HepG2 (cell line): ENCODE measurements at regions not wholly inside any gene's neighbourhood (a gene's known extent, or its start where the extent isn't known, plus 50 kb on each side); places are given as distances from the start of the nearest gene placed in this dataset.

Source experiments
- ATAC-seq: fragments of 200-7000 bp; cut with Tn5 transposase; 3 replicates; pipeline ENCODE4 v1.9.1; 2020; ENCODE audit warnings: mild to moderate bottlenecking, moderate library complexity
- BruUV-seq: library from RNA; stranded (reverse); fragments of 400-500 nt; replicated peaks from 2 replicates; lab custom pipeline; 2021; lab: Mats Ljungman, UMichigan
- CTCF ChIA-PET: fragments of 300-600 bp; formaldehyde crosslinking; extraction: SDS; loops from one replicate; lab custom pipeline; 2021; ENCODE audit warnings: low total read pairs, inconsistent platforms, low intra/inter-chr PET ratio; lab: Yijun Ruan, JAX
- POLR2A ChIA-PET: fragments of 350-600 bp; sonication (Branson Sonifier 250); formaldehyde crosslinking; loops from one replicate; lab custom pipeline; 2020; ENCODE audit warnings: antibody characterized with exemption, inconsistent platforms; lab: Yijun Ruan, JAX
- DNase-seq: peaks from one replicate; pipeline ENCODE4 v3.0.0-alpha.2; 2015; ENCODE audit warnings: low spot score
- FAIRE-seq: peaks from 3 replicates; lab custom pipeline; 2011; peaks lifted over from hg19 to GRCh38; lab: Jason Lieb, UNC
- H2AFZ ChIP-seq: one replicate; pipeline ENCODE4 v1.6.1; 2011; ENCODE audit warnings: low read length, inconsistent platforms
- H3K27ac ChIP-seq: fragments of 300-600 bp; 3 replicates; pipeline ENCODE4 v1.8.0; 2011; ENCODE audit warnings: mixed run types, mild to moderate bottlenecking, mixed read lengths, low read length, inconsistent platforms; ENCODE audit not compliant: insufficient read depth; ENCODE audit errors: extremely low read length
- H3K27me3 ChIP-seq, 2 experiments: fragments of 200-600 bp in 1 of 2; 2 replicates in 1 of 2; 3 replicates in 1 of 2; pipeline versions ENCODE4 v1.6.0 to v1.8.0; 2011; ENCODE audit warnings: low read length in 2 of 2, mild to moderate bottlenecking in 2 of 2, moderate library complexity in 2 of 2, inconsistent platforms in 1 of 2; ENCODE audit not compliant: insufficient read depth in 2 of 2, control insufficient read depth in 1 of 2
- H3K36me3 ChIP-seq, 2 experiments: fragments of 200-600 bp in 1 of 2; replicated peaks in 1 of 2; 2 replicates in 1 of 2; 3 replicates in 1 of 2; pipeline versions ENCODE4 v1.5.1 to v1.8.0; 2011; ENCODE audit warnings: low read length in 2 of 2, inconsistent platforms in 1 of 2; ENCODE audit not compliant: insufficient read depth in 2 of 2, control insufficient read depth in 1 of 2
- H3K4me1 ChIP-seq: 2 replicates; pipeline ENCODE4 v1.5.1; 2012; ENCODE audit warnings: low read length, inconsistent platforms; ENCODE audit not compliant: insufficient read depth
- H3K4me2 ChIP-seq: 2 replicates; pipeline ENCODE4 v1.6.0; 2011; ENCODE audit warnings: low read depth, low read length, inconsistent platforms
- H3K4me3 ChIP-seq, 3 experiments: fragments of 200-600 bp in 1 of 3; sonication (generic), shearing (Covaris generic) in 1 of 3; replicated peaks in 1 of 3; 2 replicates each; pipeline ENCODE4 v1.5.1; 2011 to 2016; ENCODE audit warnings: low read length in 3 of 3, inconsistent platforms in 2 of 3, low read depth in 2 of 3, mild to moderate bottlenecking in 2 of 3, control low read depth in 1 of 3, mixed read lengths in 1 of 3; ENCODE audit not compliant: insufficient read depth in 1 of 3
- H3K79me2 ChIP-seq: one replicate; pipeline ENCODE4 v1.6.1; 2011; ENCODE audit warnings: low read length, inconsistent platforms; ENCODE audit not compliant: insufficient read depth
- H3K9ac ChIP-seq: 2 replicates; pipeline ENCODE4 v1.6.0; 2011; ENCODE audit warnings: mild to moderate bottlenecking, low read depth, low read length, inconsistent platforms; ENCODE audit not compliant: insufficient read depth
- H3K9me3 ChIP-seq: 2 replicates; pipeline ENCODE4 v1.5.1; 2012; ENCODE audit warnings: mild to moderate bottlenecking, low read length
- H4K20me1 ChIP-seq: 2 replicates; pipeline ENCODE4 v1.6.0; 2011; ENCODE audit warnings: inconsistent platforms, mild to moderate bottlenecking, low read length, moderate library complexity; ENCODE audit not compliant: insufficient read depth
- BCL3 ChIP-seq: sonication (generic); formaldehyde crosslinking; IDR thresholded peaks from 2 replicates; pipeline ENCODE4 v1.5.1; 2020; ENCODE audit warnings: mild to moderate bottlenecking, missing genetic modification reagents, moderate library complexity
- FOXO1 ChIP-seq: sonication (generic); formaldehyde crosslinking; IDR thresholded peaks from 2 replicates; pipeline ENCODE4 v1.4.0; 2020; ENCODE audit warnings: missing genetic modification reagents
- FOXP4 ChIP-seq: sonication (generic); formaldehyde crosslinking; IDR thresholded peaks from 2 replicates; pipeline ENCODE4 v1.4.0; 2020; ENCODE audit warnings: missing genetic modification reagents
- FUBP1 ChIP-seq: sonication (generic); formaldehyde crosslinking; IDR thresholded peaks from 2 replicates; pipeline ENCODE4 v1.5.1; 2020; ENCODE audit warnings: missing genetic modification reagents, mild to moderate bottlenecking, borderline replicate concordance
- HOMEZ ChIP-seq: IDR thresholded peaks from 2 replicates; pipeline ENCODE4 v1.6.1; 2016; ENCODE audit warnings: low read depth
- ISL2 ChIP-seq: sonication (generic); formaldehyde crosslinking; IDR thresholded peaks from 2 replicates; pipeline ENCODE4 v1.5.0; 2020; ENCODE audit warnings: missing genetic modification reagents
- MIER3 ChIP-seq: IDR thresholded peaks from 2 replicates; pipeline ENCODE4 v1.6.1; 2016; ENCODE audit warnings: missing compliant biosample characterization, borderline replicate concordance
- MTA1 ChIP-seq: sonication (generic); formaldehyde crosslinking; IDR thresholded peaks from 2 replicates; pipeline ENCODE4 v1.4.0; 2020; ENCODE audit warnings: missing genetic modification reagents, mild to moderate bottlenecking, borderline replicate concordance
- MXD1 ChIP-seq: sonication (generic); formaldehyde crosslinking; IDR thresholded peaks from 2 replicates; pipeline ENCODE4 v1.4.0; 2020; ENCODE audit warnings: mild to moderate bottlenecking, missing genetic modification reagents
- PHF20 ChIP-seq: sonication (generic); formaldehyde crosslinking; IDR thresholded peaks from 2 replicates; pipeline ENCODE4 v1.5.0; 2020; ENCODE audit warnings: mild to moderate bottlenecking, missing genetic modification reagents
- PLSCR1 ChIP-seq: sonication (generic); formaldehyde crosslinking; IDR thresholded peaks from 2 replicates; pipeline ENCODE4 v1.5.0; 2020; ENCODE audit warnings: missing genetic modification reagents, mild to moderate bottlenecking, borderline replicate concordance
- ZNF382 ChIP-seq: sonication (generic); formaldehyde crosslinking; IDR thresholded peaks from 2 replicates; pipeline ENCODE4 v1.5.0; 2020; ENCODE audit warnings: missing genetic modification reagents, mild to moderate bottlenecking, borderline replicate concordance
- ZNF431 ChIP-seq: sonication (generic); formaldehyde crosslinking; IDR thresholded peaks from 2 replicates; pipeline ENCODE4 v1.9.0; 2022; ENCODE audit warnings: missing genetic modification reagents, low read depth, mild to moderate bottlenecking, borderline replicate concordance
- WGBS: methylation state at CpG from one replicate; pipeline ENCODE4 v1.1.6; 2017; ENCODE audit warnings: low lambda C conversion rate; 5-methylcytosine and 5-hydroxymethylcytosine counted together
- in situ Hi-C: cut with HindIII; loops from 2 replicates; pipeline ENCODE4 v1.10.0; 2017; ENCODE audit warnings: low pct_unique_long_range_greater_than_20kb; ENCODE audit not compliant: extremely low pct_ligation_motif_present
- intact Hi-C: fragments of 100-400 bp; cut with micrococcal nuclease; formaldehyde crosslinking; loops from one replicate; pipeline ENCODE4 v1.10.0; 2022; ENCODE audit not compliant: unreplicated experiment

GRCh38 chr14:49947506-49947905, 54.6 kb downstream of the ARF6 start (continued):
- no peak for TF ChIP-seq PLSCR1 (CRISPR knock-in tag)

- in situ Hi-C loops (no loop called here), intact Hi-C loops (no loop called here)
- FAIRE-seq (no peak), ATAC-seq (no peak), DNase-seq (no peak)
- Histone ChIP-seq H3K9ac (no peak overlapping the region), H3K9me3 (no peaks in the 10 kb centered on the region), H3K79me2 (no peaks in the 10 kb centered on the region), H3K4me2 (no peak overlapping the region), H3K4me3 (no peak overlapping the region), H3K27me3 (no peaks in the 10 kb centered on the region), H3K27ac (no peak overlapping the region), H2AFZ (no peak overlapping the region), H3K36me3 (no peaks in the 10 kb centered on the region), H3K4me1 (peaks cover 43% of the 10 kb centered on the region), H4K20me1 (no peaks in the 10 kb centered on the region)
- no TSS peak for BruUV-seq
- 56% methylated on average over 4 of the region's 4 CpGs for WGBS
- CTCF ChIA-PET, result no interaction called here
- POLR2A ChIA-PET, result no interaction called here
- TF ChIP-seq ZNF431 (CRISPR knock-in tag) (no peak), ISL2 (no peak), FOXO1 (no peak), PHF20 (no peak), FUBP1 (no peak), MXD1 (CRISPR knock-in tag) (no peak), HOMEZ (CRISPR knock-in tag) (no peak), BCL3 (CRISPR knock-in tag) (no peak), MTA1 (CRISPR knock-in tag) (no peak), ZNF382 (CRISPR knock-in tag) (no peak), MIER3 (CRISPR knock-in tag) (no peak), FOXP4 (CRISPR knock-in tag) (no peak)
Measured at GRCh38 chr14:49950275-49951228, 57.7 kb downstream of the ARF6 start.
